D721Med (cell line): ENCODE measurements at regions not wholly inside any gene's neighbourhood (a gene's known extent, or its start where the extent isn't known, plus 50 kb on each side); places are given as distances from the start of the nearest gene placed in this dataset.

Experiments used
- DNase-seq: peaks from one replicate; pipeline ENCODE4 v3.0.0; 2011; ENCODE audit warnings: low spot score; ENCODE audit not compliant: insufficient read length
- FAIRE-seq: peaks from 2 replicates; lab custom pipeline; 2011; peaks lifted over from hg19 to GRCh38; lab: Jason Lieb, UNC
- TF ChIP-seq, protein P1 (sequence below): IDR thresholded peaks from 2 replicates; pipeline ENCODE4 v1.5.1; 2012; ENCODE audit warnings: mild to moderate bottlenecking, control low read depth; ENCODE audit not compliant: insufficient read depth; ENCODE audit errors: missing control alignments

DNA sequence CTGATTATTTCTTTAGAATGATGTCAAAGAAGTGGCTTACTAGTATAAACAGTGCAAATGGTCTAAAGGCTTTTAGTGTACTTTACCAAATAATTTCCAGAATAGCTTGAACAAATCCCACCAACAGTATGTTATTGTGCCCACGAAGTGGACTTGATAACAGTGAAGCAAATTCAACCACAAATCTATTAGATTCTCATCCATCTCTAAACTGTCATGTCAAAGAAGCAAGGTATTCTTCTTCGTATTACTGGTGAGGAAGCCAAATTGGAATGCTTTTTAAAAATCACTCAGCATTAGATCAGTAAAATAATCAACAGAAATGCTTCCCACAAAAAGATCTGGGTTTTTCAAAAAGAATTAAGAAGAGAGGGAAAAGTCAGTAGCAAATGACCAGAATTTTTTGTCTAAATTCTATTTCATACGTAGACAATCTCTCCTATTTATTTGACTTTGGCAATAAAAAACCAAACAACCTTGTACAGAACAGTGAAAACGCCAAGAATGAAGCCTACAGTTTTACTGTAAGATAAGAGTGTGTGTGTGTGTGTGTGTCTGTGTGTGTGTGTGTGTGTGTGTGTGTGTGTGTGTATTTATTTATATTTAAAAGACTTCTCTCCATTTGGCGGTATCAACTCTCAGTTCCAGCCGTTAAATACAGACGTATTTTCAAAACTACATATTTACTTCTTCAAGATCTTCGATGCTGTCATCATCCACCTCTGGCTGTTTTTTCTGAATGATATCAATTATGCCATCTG lies 114.6 kb downstream of the CYB561 start:
- DNase-seq (no peak), FAIRE-seq (no peak)
- TF ChIP-seq, protein P1, sequence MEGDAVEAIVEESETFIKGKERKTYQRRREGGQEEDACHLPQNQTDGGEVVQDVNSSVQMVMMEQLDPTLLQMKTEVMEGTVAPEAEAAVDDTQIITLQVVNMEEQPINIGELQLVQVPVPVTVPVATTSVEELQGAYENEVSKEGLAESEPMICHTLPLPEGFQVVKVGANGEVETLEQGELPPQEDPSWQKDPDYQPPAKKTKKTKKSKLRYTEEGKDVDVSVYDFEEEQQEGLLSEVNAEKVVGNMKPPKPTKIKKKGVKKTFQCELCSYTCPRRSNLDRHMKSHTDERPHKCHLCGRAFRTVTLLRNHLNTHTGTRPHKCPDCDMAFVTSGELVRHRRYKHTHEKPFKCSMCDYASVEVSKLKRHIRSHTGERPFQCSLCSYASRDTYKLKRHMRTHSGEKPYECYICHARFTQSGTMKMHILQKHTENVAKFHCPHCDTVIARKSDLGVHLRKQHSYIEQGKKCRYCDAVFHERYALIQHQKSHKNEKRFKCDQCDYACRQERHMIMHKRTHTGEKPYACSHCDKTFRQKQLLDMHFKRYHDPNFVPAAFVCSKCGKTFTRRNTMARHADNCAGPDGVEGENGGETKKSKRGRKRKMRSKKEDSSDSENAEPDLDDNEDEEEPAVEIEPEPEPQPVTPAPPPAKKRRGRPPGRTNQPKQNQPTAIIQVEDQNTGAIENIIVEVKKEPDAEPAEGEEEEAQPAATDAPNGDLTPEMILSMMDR: no peak

DNA sequence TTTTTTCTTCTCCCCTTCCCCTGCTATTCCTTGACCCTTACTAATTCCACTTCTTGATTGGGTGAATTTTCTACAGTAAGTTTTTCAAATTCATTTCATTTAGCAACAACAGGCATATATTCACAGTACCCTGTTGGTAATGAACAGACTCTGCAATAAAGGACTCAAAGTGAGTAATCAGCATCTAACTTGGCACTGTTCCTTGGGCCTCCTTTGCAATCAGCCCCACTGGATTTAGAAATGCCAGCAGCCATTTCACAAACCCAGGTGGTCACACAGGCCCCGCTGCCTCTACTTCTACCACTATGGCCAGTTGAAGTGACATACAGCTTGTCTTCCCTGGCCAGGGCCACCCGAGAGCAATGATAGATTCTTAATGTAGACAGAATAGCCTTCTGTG lies 113.8 kb downstream of the CYB561 start:
- DNase-seq: no peak
- TF ChIP-seq, protein P1: no peak
- FAIRE-seq: no peak

DNA sequence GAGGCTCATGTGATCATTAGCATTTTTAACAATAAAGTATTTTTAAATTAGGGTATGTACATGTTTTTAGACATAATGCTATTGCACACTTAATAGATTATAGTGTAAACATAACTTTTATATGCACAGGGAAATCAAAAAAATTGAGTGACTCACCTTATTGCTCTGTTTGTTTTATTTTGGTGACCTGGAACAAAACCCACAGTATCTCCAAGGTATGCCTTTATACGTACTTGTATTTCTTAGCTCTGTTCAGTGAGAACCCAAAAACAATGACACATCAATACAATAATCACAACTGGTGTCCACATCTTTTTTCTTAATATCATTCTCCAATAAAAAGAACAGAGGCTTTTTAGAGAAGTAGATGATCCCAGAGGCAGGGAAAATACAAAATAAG lies 112.2 kb downstream of the CYB561 start:
- DNase-seq: no peak
- TF ChIP-seq, protein P1: no peak
- no peak for FAIRE-seq

DNA sequence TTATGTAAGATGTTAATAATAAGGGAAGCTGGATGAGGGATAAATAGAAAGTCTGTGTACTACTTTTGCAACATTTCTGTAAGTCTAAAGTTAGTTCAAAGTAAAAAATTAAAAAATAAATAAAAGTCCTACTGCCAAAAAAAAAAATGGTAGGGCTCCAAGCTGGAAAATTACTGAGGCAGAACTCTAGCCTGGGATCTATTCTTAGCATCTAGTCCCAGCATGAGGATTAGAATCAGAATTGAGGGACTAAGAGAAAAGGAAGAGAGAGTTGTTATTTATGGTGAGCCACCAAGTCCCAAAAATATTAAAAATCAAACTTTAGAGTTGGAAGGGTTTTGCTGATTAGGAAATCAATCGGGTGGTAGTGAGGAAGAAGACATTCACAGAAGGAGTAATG lies 110.3 kb downstream of the CYB561 start:
- no peak for FAIRE-seq

DNA sequence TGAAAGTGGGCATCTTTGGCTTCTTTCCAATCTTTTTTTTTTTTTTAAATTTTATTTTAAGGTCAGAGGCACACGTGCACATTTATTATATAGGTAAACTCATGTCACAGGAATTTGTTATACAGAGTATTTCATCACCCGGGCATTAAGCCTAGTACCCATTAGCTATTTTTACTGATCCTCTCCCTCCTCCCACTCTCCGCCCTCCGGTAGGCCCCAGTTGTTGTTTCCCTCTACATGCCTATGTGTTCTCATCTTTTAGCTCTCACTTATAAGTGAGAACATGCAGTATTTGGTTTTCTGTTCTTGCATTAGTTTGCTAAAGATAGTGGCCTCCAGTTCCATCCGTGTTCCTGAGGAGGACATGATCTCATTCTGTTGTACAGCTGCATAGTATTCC lies 108.5 kb downstream of the CYB561 start:
- no peak for FAIRE-seq
- TF ChIP-seq, protein P1: no peak
- no peak for DNase-seq

More for the DNA sequence above, 110.3 kb downstream of the CYB561 start:
- TF ChIP-seq, protein P1: no peak
- DNase-seq: no peak

DNA sequence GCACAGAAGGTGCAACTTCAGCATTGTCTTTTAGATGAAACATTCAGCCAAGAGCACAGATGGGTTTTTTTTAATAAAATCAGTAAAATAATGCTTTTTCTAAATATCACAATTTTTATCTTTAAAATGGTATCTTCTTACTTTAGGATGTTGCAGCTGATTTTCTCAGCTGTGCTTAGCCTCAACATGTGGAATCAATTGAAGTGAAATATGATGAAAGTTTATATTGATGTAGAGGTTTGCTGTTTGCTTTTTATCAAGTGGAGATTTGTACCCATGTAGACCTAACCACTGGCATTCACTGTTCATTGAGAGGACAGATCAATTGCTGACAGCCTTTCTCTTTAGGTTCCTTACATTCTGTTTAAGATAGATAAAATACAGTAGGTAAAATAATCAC lies 107.8 kb downstream of the CYB561 start:
- DNase-seq (no peak), FAIRE-seq (no peak)
- TF ChIP-seq, protein P1: no peak

DNA sequence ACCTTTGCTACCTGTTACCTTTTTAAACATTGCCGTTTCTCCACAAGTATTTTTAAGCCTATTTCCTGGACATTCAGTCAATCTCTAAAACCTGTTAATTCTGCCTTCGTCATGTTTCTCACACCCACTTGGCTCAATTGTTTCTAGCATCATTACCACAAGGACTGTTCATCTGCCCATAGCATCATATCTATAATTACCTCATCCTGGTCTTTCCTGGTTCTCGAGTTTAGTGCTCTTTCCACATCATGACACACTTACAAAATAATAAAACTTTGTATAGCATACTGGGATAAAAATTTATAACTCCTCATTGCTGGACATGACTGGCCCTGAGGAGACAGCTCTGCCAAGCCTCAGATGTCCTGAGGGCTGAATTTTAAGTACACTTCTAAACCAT lies 104.8 kb downstream of the CYB561 start:
- TF ChIP-seq, protein P1: no peak
- DNase-seq (no peak), FAIRE-seq (no peak)
